GM21390 (cell line): ENCODE measurements at regions not wholly inside any gene's neighbourhood (a gene's known extent, or its start where the extent isn't known, plus 50 kb on each side); places are given as distances from the start of the nearest gene placed in this dataset.
"Not testable (repeated sequence)": the region's sequence is repeated elsewhere in the genome, so short reads cannot be mapped to it uniquely, and the experiment has no call there.

Experiments used
- ATAC-seq: cut with Tn5 transposase; IDR thresholded peaks from one replicate; pipeline ENCODE4 v1.9.1; 2021; ENCODE audit not compliant: unreplicated experiment

GRCh38 chr6:50899306-50899870 lies 80.7 kb downstream of the TFAP2B start:
- no peak for ATAC-seq

GRCh38 chr6:50902260-50902659 lies 83.6 kb downstream of the TFAP2B start:
- no peak for ATAC-seq

DNA sequence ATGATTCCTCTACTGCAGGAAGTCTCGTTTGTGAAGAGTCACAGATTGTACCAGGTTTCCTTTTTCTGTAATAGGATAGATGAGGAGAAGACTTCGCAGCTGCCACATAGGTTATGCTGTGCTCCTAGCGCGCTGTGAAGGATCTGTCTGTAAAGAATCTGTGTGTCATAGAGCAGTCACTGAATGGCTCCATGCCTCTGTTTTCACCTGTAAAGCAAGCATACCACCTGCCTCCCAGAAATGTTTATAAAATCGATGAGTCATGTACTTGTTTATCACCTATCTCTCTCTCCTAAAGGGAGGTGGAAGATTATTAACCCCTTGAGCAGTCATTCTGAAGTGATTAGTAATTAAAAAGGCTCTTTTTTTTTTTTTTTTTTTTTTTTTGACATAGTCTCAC lies 86.6 kb downstream of the TFAP2B start:
- no peak for ATAC-seq

GRCh38 chr6:50907565-50907964 lies 88.9 kb downstream of the TFAP2B start:
- ATAC-seq, result no peak

- no peak for ATAC-seq
Observed at GRCh38 chr6:50913105-50913770, 94.6 kb downstream of the TFAP2B start.

DNA sequence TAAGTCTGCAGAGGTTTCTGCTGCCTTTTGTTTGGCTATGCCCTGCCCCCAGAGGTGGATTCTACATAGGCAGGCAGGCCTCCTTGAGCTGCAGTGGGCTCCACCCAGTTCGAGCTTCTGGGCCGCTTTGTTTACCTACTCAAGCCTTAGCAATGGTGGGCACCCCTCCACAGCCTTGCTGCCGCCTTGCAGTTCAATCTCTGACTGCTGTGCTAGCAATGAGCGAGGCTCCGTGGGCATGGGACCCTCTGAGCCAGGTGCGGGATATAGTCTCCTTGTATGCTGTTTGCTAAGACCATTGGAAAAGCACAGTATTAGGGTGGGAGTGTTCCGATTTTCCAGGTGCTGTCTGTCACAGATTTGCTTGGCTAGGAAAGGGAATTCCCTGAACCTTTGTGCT lies 102.7 kb downstream of the TFAP2B start:
- not testable (repeated sequence) for ATAC-seq

DNA sequence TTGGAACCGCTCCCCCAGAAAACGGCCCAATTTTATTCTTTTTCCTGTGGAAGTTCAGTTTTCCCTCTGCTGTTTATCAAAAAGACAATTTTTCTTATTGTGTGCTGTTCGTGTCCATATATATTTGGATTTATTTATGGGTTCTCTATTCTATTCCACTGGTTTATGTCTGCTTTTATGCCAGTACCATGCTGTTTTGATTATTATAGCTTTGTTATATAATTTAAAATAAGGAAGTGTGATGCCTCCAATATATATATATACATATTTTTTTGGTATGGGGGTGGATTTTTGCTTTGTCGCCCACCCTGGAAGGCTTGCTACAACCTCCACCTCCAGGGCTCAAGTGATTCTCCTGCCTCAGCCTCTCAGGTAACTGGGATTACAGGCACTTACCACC lies 103.3 kb downstream of the TFAP2B start:
- no peak for ATAC-seq

DNA sequence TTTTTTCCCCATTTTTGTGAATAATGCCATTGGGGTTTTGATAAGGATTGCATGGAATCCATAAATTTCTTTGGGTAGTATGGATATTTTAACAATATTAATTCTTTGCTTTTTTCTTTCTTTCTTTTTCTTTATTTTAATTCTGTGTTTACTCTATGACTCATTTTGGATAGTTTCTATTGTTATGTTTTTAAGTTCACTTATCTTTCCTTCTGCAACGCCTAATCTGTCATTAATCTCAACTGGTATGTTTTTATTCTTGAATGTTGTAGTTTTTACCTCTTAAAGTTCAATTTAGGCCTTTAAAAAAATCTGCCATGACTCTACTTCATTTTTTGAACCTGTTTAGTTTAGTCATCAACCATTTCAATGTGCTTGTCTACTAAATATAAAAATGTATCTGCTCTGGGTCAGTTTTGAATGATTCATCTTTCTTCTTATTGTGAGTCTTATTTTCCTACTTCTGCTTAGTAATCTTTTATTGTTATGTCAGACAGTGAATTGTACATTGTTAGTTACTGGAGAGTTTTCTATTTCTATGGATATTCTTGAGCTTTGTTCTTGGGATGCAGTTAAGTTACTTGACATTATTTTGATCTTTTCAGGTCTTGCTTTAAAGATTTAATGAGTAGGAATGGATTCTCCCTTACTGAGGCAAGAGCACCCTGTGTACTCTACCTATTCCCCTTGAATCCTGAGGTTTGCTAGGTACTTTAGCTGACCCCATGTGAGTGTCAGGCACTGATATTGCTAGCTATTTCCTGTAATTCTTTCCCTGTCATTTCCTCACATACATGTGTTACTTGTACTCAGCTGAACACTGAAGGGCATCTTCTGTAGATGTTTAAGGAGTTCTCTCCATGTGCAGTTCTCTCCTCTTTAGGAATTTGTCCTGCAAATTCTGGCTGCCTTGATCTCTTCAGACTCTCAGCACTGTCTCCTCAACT lies 104.2 kb downstream of the TFAP2B start:
- ATAC-seq, result no peak

- no peak for ATAC-seq
Observed at GRCh38 chr6:50924758-50925157, 106.1 kb downstream of the TFAP2B start.

GRCh38 chr6:50925548-50925947 lies 106.9 kb downstream of the TFAP2B start:
- no peak for ATAC-seq

DNA sequence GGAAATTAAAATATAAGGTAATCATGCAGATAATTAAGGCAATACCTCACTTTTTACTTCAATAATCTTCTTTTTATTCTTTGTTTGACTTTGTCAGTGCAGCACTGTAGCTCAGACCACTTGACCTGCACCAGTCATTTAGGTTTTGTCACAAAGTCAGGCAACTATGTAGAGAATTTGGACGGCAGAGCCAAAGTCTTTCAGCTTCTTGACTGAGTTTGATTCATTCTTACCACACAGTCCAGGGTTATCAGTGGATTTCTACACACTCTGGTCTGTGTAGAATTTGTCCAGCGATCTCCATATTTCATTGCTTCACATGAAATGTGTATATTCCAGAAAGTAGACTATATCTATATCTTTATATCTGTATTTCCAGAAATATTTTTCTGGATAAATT lies 107.3 kb downstream of the TFAP2B start:
- no peak for ATAC-seq

DNA sequence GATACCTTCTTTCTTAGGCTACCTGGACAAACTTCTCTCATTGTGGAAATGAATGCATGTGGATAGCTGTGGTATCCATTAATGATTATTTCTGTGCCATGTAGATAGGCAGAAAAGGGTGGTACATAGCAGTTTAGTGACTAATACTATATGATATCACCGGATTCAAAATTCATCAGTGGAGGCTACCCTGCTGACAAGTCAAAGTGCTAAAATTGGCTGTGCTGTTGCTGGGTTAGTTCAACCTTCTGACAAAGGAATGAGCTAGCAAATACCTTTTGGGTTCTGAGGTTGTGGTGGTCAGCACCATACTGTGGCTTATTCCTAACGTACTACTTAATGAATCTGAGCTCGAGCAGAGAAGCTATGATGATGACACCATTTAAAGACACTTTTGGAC lies 109.1 kb downstream of the TFAP2B start:
- ATAC-seq, result no peak

DNA sequence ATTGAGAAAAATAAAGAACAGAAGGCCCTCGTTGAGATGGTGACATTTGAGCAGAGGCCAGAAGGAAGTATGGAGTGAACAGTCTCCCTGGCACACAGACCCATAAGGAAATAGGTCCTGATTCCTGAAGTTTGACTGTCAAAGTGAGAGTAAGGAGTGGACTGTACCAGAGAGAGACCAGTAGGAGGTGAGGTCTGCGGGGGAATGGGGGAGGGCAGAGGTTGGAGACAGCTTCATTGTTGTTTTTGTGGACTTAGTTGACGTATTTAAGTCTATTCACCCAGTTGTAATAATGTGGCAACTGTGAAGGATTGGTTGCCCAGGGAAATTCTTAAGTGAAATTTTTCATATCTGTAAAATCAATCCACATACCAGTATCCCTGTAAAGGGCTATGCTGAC lies 110.7 kb downstream of the TFAP2B start:
- no peak for ATAC-seq

GRCh38 chr6:50935442-50935841 lies 116.8 kb downstream of the TFAP2B start:
- ATAC-seq, result no peak

DNA sequence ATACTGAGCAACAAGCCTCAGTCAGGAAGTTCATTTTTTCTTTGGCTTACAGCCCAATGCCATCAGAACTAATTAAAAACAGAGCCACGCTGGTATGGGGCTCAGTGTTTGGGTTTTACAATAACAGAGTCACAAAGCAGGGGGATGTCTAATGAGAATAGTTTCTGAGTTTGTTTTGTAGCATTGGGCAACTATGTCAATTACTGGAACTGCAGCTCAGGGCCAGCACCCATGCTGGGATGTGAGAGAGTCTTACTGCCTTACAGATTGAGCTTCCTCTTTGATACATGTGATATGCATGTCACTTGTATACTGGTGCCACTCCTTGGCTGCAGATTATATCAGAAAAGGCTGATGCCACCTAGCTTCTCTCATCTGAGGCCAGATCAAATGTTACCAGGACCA lies 117.6 kb downstream of the TFAP2B start:
- no peak for ATAC-seq

DNA sequence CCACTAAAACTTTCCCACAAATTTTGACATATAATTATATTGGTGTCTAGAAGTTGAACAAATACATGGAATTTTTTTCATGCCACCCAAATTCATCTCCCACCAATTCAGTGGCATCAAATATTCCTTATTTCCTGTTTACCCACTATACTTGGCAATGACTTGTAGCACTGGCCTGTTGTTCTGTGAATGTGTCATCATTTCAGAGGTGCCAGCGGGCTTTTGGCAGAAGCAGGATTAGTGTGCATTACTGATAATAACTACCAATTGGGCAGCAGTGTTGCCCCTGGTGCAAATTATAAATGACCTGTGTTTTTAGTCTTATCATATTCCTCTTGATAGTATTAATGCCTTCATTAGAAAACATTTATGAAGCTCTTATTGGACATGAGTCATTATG lies 121.3 kb downstream of the TFAP2B start:
- no peak for ATAC-seq

- ATAC-seq, result no peak
Observed at GRCh38 chr6:50945789-50946188, 127.1 kb downstream of the TFAP2B start.

GRCh38 chr6:50952092-50952907 lies 133.6 kb downstream of the TFAP2B start:
- no peak for ATAC-seq

DNA sequence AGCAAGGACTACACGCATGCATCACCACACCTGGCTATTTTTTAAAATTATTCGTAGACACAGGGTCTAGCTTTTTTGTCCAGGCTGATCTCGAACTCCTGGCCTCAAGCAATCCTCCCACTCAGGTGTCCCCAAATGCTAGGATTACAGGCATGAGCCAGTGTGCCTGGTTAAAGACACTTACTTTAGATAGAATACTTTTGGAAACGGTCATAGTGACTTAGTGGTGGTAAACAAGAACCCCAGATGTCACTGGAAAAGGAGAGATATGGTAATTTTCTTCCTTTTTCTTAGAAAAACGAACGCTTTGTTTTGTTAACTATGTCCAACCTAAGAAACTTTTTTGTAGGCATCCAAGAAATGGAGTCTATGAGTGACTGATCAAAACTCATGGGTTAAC lies 137.3 kb downstream of the TFAP2B start:
- no peak for ATAC-seq

DNA sequence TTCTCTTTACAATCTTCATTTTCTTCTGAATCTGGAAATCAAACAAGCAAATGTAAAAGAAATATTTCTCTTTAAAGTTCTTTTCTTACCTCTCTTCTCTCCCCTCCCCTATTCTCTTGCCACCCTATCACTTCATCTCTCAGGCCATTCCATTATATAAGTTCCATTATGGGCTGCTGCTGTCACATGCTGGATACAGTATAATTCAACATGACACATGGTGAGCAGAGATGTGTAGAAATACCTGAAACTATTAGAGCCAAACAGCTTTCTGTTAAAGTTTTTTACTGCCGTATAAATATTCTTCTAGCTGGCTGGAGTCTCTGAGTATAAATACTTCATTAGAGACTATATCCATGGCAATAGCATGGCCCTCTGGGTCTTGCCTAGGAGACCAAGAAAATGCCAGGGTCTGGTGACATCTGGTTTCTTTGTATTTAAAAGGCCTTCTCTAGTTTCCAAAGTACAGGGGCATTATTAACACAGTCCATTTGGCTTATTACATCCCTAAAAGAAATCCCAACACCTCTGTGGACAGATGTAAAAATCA lies 139.6 kb downstream of the TFAP2B start:
- no peak for ATAC-seq

DNA sequence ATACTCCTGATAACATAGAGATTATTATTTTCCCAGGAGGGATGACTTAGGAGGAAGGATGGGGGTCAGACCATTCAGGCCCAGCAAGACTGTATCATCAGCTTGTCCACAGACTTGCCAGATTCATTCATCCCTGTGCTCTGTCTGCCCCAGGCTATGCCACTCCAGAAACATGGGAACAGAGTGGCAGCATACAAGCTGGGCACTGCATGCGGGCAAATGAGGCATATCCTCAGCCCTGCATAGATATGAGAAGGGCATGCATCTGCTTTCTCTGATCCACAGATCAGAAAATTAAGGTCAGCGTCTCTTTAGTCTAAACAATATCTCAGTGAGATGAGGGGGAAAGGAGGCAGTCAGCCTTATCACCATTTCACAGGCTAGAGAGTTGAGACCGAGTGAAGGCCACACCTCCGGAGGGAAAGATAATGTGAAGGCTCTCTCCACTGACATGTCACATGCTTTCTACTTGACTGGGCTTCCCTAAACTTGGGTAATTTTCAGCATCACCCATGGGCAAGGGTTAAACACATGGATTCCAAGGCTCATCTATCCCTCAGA lies 140.5 kb downstream of the TFAP2B start:
- no peak for ATAC-seq
